ENCODE measurements at regions not wholly inside any gene's neighbourhood (a gene's known extent, or its start where the extent isn't known, plus 50 kb on each side); places are given as distances from the start of the nearest gene placed in this dataset.
A peak's percentile ranks its signal among the peaks of the same experiment; 100 is the strongest.

DNA sequence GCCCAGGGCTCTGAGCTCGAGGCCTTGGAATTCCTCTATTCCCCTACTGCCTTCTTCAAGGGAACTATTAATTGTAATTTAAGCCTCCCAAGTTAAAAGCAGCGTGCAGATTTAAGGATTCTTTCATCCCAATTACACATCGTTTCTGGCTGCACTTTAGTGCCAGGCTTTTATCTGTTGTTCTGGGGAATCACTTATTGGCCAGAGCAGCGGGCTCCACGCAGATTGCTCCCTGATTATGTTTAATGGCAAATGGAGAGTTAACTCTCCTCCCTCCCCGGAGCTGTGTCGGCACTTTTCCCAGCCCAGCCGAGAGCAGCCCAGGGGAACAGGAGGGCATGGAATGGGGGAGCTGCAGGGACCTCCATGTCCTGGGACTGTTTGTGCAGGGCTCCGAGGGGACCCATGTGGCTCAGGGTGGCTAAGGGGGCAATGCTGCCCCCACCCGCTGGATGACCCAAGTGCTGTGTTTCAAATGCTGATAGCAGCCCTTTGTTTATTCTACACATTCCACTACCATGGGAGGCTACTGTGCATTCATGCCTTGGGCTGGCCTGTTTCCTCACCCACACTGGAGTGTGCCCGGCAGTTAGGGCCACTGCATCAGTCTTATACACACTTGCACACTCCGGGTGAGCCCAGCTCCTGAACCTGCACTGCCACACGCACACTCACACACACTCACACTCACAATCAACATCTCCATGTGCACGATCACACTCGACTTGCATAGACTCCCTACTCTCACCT is 93.3 kb upstream of the POU3F1 start:
- DNase-seq = no peak
- no peak overlapping the region for H3K27ac ChIP-seq
- H3K36me3 ChIP-seq (replicated peaks in 1 of 2) = no peaks in the 10 kb centered on the region
- H3K9me3 ChIP-seq (replicated peaks in 1 of 3) = no peaks in the 10 kb centered on the region
- WGBS, 4 donors = 23 to 39% (median 26%) methylated on average over 12 to 15 of the region's 15 CpGs
- no peak overlapping the region for H3K4me3 ChIP-seq
- peaks cover 0 to 8% of the 10 kb centered on the region in 2 donors for H3K4me1 ChIP-seq (replicated peaks in 1 of 2)
- H3K27me3 ChIP-seq = peaks cover 24% of the 10 kb centered on the region
- intact Hi-C loops (cut with DNase I) = no loop called here
- TF ChIP-seq, protein P1, sequence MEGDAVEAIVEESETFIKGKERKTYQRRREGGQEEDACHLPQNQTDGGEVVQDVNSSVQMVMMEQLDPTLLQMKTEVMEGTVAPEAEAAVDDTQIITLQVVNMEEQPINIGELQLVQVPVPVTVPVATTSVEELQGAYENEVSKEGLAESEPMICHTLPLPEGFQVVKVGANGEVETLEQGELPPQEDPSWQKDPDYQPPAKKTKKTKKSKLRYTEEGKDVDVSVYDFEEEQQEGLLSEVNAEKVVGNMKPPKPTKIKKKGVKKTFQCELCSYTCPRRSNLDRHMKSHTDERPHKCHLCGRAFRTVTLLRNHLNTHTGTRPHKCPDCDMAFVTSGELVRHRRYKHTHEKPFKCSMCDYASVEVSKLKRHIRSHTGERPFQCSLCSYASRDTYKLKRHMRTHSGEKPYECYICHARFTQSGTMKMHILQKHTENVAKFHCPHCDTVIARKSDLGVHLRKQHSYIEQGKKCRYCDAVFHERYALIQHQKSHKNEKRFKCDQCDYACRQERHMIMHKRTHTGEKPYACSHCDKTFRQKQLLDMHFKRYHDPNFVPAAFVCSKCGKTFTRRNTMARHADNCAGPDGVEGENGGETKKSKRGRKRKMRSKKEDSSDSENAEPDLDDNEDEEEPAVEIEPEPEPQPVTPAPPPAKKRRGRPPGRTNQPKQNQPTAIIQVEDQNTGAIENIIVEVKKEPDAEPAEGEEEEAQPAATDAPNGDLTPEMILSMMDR (IDR thresholded peaks at IDR 0.05) = no peak
- TF ChIP-seq POLR2A (IDR thresholded peaks at IDR 0.05) = no peak

DNA sequence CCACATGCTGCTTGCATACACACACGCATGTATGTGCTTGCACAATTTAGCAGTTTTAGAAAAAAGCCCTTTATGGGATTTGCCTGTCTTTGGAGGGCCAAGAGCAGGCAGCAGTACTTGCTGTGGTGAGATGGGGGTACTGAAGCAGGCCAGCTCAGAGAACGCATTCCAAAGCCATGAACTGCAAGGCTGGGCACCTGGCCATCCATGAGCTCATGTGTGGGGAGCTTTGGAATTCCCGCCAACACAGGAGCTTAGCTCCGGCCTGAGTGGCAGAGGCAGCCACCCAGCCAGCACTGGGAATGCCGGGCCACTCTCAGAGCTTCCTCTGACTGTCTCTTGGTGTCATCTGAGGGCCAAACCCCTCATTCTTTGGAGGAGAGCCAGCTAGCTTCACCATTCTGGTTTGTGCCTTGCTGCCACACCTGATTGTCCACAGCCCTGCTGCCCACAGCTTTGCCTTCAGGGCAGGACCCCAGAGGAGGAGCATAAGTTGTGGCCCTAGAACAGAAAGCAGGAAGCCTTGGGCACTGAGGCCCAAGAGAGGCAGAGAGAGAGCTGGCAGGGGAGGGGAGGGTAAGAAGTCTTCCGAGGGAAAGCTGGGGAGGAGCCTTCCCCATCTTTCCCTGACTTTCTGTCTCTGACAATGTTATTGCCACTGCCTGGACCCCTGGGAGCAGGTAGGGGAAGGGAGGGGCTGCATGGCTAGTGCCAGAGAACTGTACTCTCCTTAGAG is 92.1 kb upstream of the POU3F1 start:
- Histone ChIP-seq H3K27me3 (peaks cover 29% of the 10 kb centered on the region), H3K27ac (no peak overlapping the region)

DNA sequence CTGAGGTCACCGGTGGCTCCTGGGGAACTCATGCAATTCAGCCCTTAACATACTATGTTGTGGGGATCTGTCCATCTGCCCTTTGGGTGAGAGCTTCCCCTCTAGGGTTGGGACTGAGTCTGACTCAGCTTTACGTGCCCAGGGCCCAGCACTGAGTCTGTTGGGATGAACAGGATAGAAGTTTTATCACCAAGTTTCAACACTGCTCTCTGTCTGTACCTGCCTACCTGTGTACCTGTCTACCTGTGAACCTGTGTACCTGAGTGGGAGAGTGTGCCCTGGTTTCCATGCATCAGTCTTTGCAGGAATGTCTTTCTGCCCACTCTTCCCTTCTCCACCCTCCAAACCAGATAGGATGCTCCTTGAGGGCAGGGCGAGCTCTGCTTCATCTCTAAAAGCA is 90.6 kb upstream of the POU3F1 start:
- no peak for DNase-seq
- H3K4me1 ChIP-seq (replicated peaks in 1 of 2) = peaks cover 0 to 8% of the 10 kb centered on the region in 2 donors
- 90 to 100% (median 91%) methylated on average over 2 to 3 of the region's 3 CpGs for WGBS, 4 donors
- H3K4me3 ChIP-seq = no peak overlapping the region
- H3K27ac ChIP-seq = no peak overlapping the region
- intact Hi-C loops (cut with DNase I) = no loop called here
- no peaks in the 10 kb centered on the region for H3K9me3 ChIP-seq (replicated peaks in 1 of 3)
- peaks cover 35% of the 10 kb centered on the region for H3K27me3 ChIP-seq
- H3K36me3 ChIP-seq (replicated peaks in 1 of 2) = no peaks in the 10 kb centered on the region
- no peak for TF ChIP-seq POLR2A (IDR thresholded peaks at IDR 0.05)
- TF ChIP-seq, protein P1 (IDR thresholded peaks at IDR 0.05) = no peak

More for the DNA sequence above, 92.1 kb upstream of the POU3F1 start:
- intact Hi-C loops (cut with DNase I) = no loop called here
- WGBS, 4 donors = 21 to 51% (median 37%) methylated on average over 3 to 6 of the region's 6 CpGs; no CpG with 5 or more reads in 1 of the 4 donors
- peaks cover 0 to 8% of the 10 kb centered on the region in 2 donors for H3K4me1 ChIP-seq (replicated peaks in 1 of 2)
- H3K9me3 ChIP-seq (replicated peaks in 1 of 3) = no peaks in the 10 kb centered on the region
- no peaks in the 10 kb centered on the region for H3K36me3 ChIP-seq (replicated peaks in 1 of 2)
- H3K4me3 ChIP-seq = no peak overlapping the region
- no peak for TF ChIP-seq POLR2A (IDR thresholded peaks at IDR 0.05)
- TF ChIP-seq, protein P1 (IDR thresholded peaks at IDR 0.05) = peak in 4 of 6 experiments; percentile 13 to 47 (median 24)
- peak; percentile 74 to 88 (median 85) for DNase-seq

DNA sequence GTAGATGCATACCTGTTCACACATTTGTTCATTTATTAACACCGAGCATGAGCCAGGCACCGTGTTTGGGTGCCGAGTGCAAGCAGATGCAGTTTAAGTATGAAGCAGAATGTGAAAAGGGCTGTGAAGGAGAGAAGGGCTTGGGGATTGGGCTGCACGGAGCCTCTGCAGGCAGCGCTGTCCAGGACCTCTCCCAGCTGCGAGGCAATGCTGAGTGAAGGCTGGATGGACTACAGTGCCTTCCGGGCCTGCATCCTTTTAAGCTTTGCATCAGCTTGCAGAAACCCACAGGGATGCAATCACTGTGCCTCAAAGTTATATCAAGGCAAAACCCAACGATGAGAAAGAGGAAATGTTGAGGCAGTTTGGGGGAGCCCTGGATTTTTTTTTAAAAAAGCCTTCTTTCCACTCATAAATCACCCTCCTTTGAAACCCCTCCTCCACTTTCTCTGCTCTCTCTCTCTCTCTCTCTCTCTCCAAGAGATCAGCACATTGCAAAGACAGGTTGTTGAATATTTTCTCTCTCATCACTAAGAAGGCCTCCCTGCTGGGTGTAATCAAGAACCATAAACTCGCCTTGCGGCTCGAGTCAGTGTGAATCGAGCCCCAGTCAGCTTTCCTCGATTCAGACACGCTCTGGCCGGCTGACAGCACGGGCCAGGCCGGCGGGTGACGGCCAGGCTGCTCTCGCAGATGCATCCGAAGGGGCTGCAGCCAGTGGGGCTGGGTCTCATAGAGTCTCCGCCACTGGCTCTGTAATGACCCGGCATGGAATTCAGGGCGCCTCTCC is 89.2 kb upstream of the POU3F1 start:
- H3K4me3 ChIP-seq = no peak overlapping the region
- no peak for TF ChIP-seq POLR2A (IDR thresholded peaks at IDR 0.05)
- TF ChIP-seq, protein P1 (IDR thresholded peaks at IDR 0.05) = no peak
- no peaks in the 10 kb centered on the region for H3K36me3 ChIP-seq (replicated peaks in 1 of 2)
- WGBS, 4 donors = 42 to 64% (median 48%) methylated on average over 15 to 24 of the region's 24 CpGs
- H3K9me3 ChIP-seq (replicated peaks in 1 of 3) = no peaks in the 10 kb centered on the region
- peaks cover 25% of the 10 kb centered on the region for H3K27me3 ChIP-seq
- no peak overlapping the region for H3K27ac ChIP-seq
- intact Hi-C loops (cut with DNase I) = no loop called here
- peaks cover 0 to 8% of the 10 kb centered on the region in 2 donors for H3K4me1 ChIP-seq (replicated peaks in 1 of 2)
- DNase-seq = no peak

All from adrenal gland (tissue), 9 donors.